Central memory CD4-positive, alpha-beta T cell (primary cell): ENCODE measurements at regions not wholly inside any gene's neighbourhood (a gene's known extent, or its start where the extent isn't known, plus 50 kb on each side); places are given as distances from the start of the nearest gene placed in this dataset.
"Not testable (repeated sequence)": the region's sequence is repeated elsewhere in the genome, so short reads cannot be mapped to it uniquely, and the experiment has no call there.

Source experiments
- DNase-seq: peaks from one replicate; pipeline ENCODE4 v3.0.0; 2022

GRCh38 chr4:10806953-10807645, 122.5 kb upstream of the CLNK start:
- no peak for DNase-seq

GRCh38 chr4:10803713-10804343, 119.3 kb upstream of the CLNK start:
- DNase-seq, result no peak

- DNase-seq, result no peak
Measured at GRCh38 chr4:10787365-10787764, 102.8 kb upstream of the CLNK start.

- DNase-seq, result no peak
Measured at GRCh38 chr4:10784621-10785020, 100.1 kb upstream of the CLNK start.

- no peak for DNase-seq
Measured at GRCh38 chr4:10783351-10783750, 98.8 kb upstream of the CLNK start.

- no peak for DNase-seq
Measured at GRCh38 chr4:10781805-10782204, 97.2 kb upstream of the CLNK start.

GRCh38 chr4:10780803-10781202, 96.2 kb upstream of the CLNK start:
- DNase-seq, result not testable (repeated sequence)

- not testable (repeated sequence) for DNase-seq
Measured at GRCh38 chr4:10775132-10775531, 90.6 kb upstream of the CLNK start.

- DNase-seq, result no peak
Measured at GRCh38 chr4:10773656-10774055, 89.1 kb upstream of the CLNK start.

GRCh38 chr4:10773010-10773409, 88.4 kb upstream of the CLNK start:
- no peak for DNase-seq

- no peak for DNase-seq
Measured at GRCh38 chr4:10765386-10765785, 80.8 kb upstream of the CLNK start.

GRCh38 chr4:10762561-10762960, 78.0 kb upstream of the CLNK start:
- DNase-seq, result no peak

- DNase-seq, result no peak
Measured at GRCh38 chr4:10761903-10762302, 77.3 kb upstream of the CLNK start.

- no peak for DNase-seq
Measured at GRCh38 chr4:10760086-10760485, 75.5 kb upstream of the CLNK start.

- no peak for DNase-seq
Measured at GRCh38 chr4:10758906-10759305, 74.3 kb upstream of the CLNK start.

- no peak for DNase-seq
Measured at GRCh38 chr4:10753856-10754402, 69.4 kb upstream of the CLNK start.

- no peak for DNase-seq
Measured at GRCh38 chr4:10753336-10753735, 68.8 kb upstream of the CLNK start.

GRCh38 chr4:10750714-10751113, 66.1 kb upstream of the CLNK start:
- DNase-seq, result no peak

GRCh38 chr4:10747186-10747585, 62.6 kb upstream of the CLNK start:
- DNase-seq, result no peak

- no peak for DNase-seq
Measured at GRCh38 chr4:10746371-10747171, 62.0 kb upstream of the CLNK start.

- no peak for DNase-seq
Measured at GRCh38 chr4:10743357-10743756, 58.8 kb upstream of the CLNK start.

GRCh38 chr4:10741961-10742699, 57.6 kb upstream of the CLNK start:
- no peak for DNase-seq
